Tibial artery (tissue), 4 donors: ENCODE measurements at regions not wholly inside any gene's neighbourhood (a gene's known extent, or its start where the extent isn't known, plus 50 kb on each side); places are given as distances from the start of the nearest gene placed in this dataset.

ENCODE experiments used
- DNase-seq, 2 donors: peaks; one replicate each; pipeline ENCODE4 v3.0.0-alpha.2; 2019
- H3K27ac ChIP-seq, 2 donors: fragments of 200-600 bp; sonication (generic) in 1 of 2; 1 replicate in 1 of 2; 2 replicates in 1 of 2; pipeline ENCODE4 v1.5.1; 2018 to 2019; ENCODE audit warnings: mild to moderate bottlenecking in 1 of 2
- H3K27me3 ChIP-seq, 2 donors: fragments of 200-600 bp; sonication (generic) in 1 of 2; one replicate each; pipeline versions ENCODE4 v1.5.1 to v1.6.0; 2016 to 2019
- H3K36me3 ChIP-seq, 3 donors: fragments of 200-600 bp; sonication (generic) in 2 of 3; one replicate each; pipeline ENCODE4 v1.5.1; 2016 to 2019; ENCODE audit warnings: mild to moderate bottlenecking in 2 of 3
- H3K4me1 ChIP-seq, 4 donors: fragments of 200-600 bp; sonication (generic) in 2 of 4; 1 replicate in 3 of 4; 2 replicates in 1 of 4; pipeline ENCODE4 v1.5.1; 2016 to 2019
- H3K4me3 ChIP-seq, 2 donors: fragments of 200-600 bp; sonication (generic) in 1 of 2; 1 replicate in 1 of 2; 2 replicates in 1 of 2; pipeline ENCODE4 v1.5.1; 2018 to 2019; ENCODE audit warnings: mild to moderate bottlenecking in 2 of 2
- H3K9me3 ChIP-seq, 3 donors: fragments of 200-600 bp; sonication (generic) in 1 of 3; one replicate each; pipeline ENCODE4 v1.5.1; 2016 to 2019
- CTCF ChIP-seq, 2 experiments: fragments of 200-600 bp in 1 of 2; fragments of 450-650 bp in 1 of 2; IDR thresholded peaks; one replicate each; pipeline ENCODE4 v1.5.1; 2017 to 2019; ENCODE audit warnings: antibody characterized with exemption in 2 of 2, mild to moderate bottlenecking in 1 of 2, moderate library complexity in 1 of 2
- intact Hi-C: fragments of 100-400 bp; cut with DNase I; formaldehyde crosslinking; loops from one replicate; pipeline ENCODE4 v1.15.0; 2023; ENCODE audit warnings: low total_unique reads

- intact Hi-C loops = no loop called here
- no peak for TF ChIP-seq CTCF (IDR thresholded peaks at IDR 0.05)
- no peak overlapping the region for H3K27ac ChIP-seq
- no peak for DNase-seq
- no peaks in the 10 kb centered on the region for H3K36me3 ChIP-seq
- peaks cover 0 to 15% (median 6%) of the 10 kb centered on the region in 4 donors for H3K4me1 ChIP-seq
- H3K9me3 ChIP-seq = no peaks in the 10 kb centered on the region
- H3K4me3 ChIP-seq = no peak overlapping the region
- H3K27me3 ChIP-seq = no peaks in the 10 kb centered on the region
Measured at GRCh38 chr12:68470664-68471328, 138.6 kb upstream of the MDM1 start.

- DNase-seq = no peak
- TF ChIP-seq CTCF (IDR thresholded peaks at IDR 0.05) = no peak
- H3K27ac ChIP-seq = no peak overlapping the region
- intact Hi-C loops = no loop called here
- H3K4me3 ChIP-seq = no peak overlapping the region
- H3K9me3 ChIP-seq = no peaks in the 10 kb centered on the region
- H3K27me3 ChIP-seq = no peaks in the 10 kb centered on the region
- no peaks in the 10 kb centered on the region for H3K36me3 ChIP-seq
- H3K4me1 ChIP-seq = peaks cover 0 to 32% (median 6%) of the 10 kb centered on the region in 4 donors
Measured at GRCh38 chr12:68474467-68475204, 136.1 kb upstream of the RAP1B start.

GRCh38 chr12:68476794-68477193, 133.9 kb upstream of the RAP1B start:
- no peaks in the 10 kb centered on the region for H3K27me3 ChIP-seq
- no peaks in the 10 kb centered on the region for H3K9me3 ChIP-seq
- H3K4me1 ChIP-seq = peaks cover 0 to 46% (median 8%) of the 10 kb centered on the region in 4 donors
- no peak for DNase-seq
- no peak for TF ChIP-seq CTCF (IDR thresholded peaks at IDR 0.05)
- H3K27ac ChIP-seq = peak overlapping the region; percentile 78 to 82
- intact Hi-C loops = no loop called here
- H3K36me3 ChIP-seq = no peaks in the 10 kb centered on the region
- H3K4me3 ChIP-seq = no peak overlapping the region

GRCh38 chr12:68477261-68477772, 133.4 kb upstream of the RAP1B start:
- Histone ChIP-seq H3K4me1 (peaks cover 0 to 46% (median 8%) of the 10 kb centered on the region in 4 donors), H3K36me3 (no peaks in the 10 kb centered on the region), H3K4me3 (no peak overlapping the region), H3K27ac (peak overlapping the region; percentile 78 to 82), H3K9me3 (no peaks in the 10 kb centered on the region), H3K27me3 (no peaks in the 10 kb centered on the region)
- intact Hi-C loops = no loop called here
- no peak for DNase-seq
- no peak for TF ChIP-seq CTCF (IDR thresholded peaks at IDR 0.05)

GRCh38 chr12:68477906-68478305, 132.8 kb upstream of the RAP1B start:
- Histone ChIP-seq H3K9me3 (no peaks in the 10 kb centered on the region), H3K27ac (peak overlapping the region; percentile 78 to 82), H3K4me1 (peaks cover 0 to 46% (median 8%) of the 10 kb centered on the region in 4 donors), H3K36me3 (no peaks in the 10 kb centered on the region), H3K27me3 (no peaks in the 10 kb centered on the region), H3K4me3 (no peak overlapping the region)
- intact Hi-C loops = no loop called here
- TF ChIP-seq CTCF (IDR thresholded peaks at IDR 0.05) = no peak
- peak; percentile 24 to 74 for DNase-seq
